ENCODE measurements at regions not wholly inside any gene's neighbourhood (a gene's known extent, or its start where the extent isn't known, plus 50 kb on each side); places are given as distances from the start of the nearest gene placed in this dataset.

DNA sequence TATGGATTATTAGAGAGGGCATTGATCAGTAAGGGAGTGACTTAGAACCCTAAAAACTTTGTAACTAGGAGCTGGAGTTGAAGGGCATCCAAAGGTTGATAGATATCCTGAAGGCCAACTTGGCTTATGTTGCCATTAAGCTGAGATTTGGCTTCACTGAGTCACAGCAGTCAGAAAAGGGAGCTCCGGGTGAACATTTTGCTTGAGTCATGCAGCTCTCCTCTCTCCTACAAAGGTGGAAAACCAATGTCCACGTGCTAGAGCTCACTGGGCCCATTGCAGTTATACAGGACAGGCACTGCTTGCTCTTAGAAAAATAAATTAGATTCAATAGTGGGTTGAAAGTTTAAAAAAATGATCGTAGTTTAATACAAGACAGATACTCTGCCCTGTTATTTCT is 87.3 kb upstream of the LRIG3 start:
- Histone ChIP-seq H2BK5ac (ENCODE audit: insufficient read length, low read length) (no peak overlapping the region), H3K23ac (ENCODE audit: insufficient read length, low read depth, low read length) (no peak overlapping the region), H3K56ac (ENCODE audit: insufficient read length, low read depth, low read length) (no peak overlapping the region), H3K9ac (ENCODE audit: extremely low read depth, insufficient read length, low read length) (no peak overlapping the region), H3K27me3 (ENCODE audit: insufficient read depth, low read length) (no peaks in the 10 kb centered on the region), H3T11ph (ENCODE audit: low read length) (no peak overlapping the region), H3K4me1 (ENCODE audit: insufficient read depth, low read length) (no peaks in the 10 kb centered on the region; the same call in 1 of the 2 replicates), H2AFZ (ENCODE audit: low read length) (no peak overlapping the region), H3K4me2 (ENCODE audit: insufficient read depth, insufficient read length, low read length) (no peak overlapping the region), H2BK120ac (ENCODE audit: low read depth, low read length, poor library complexity, severe bottlenecking) (no peak overlapping the region), H3K9me3 (ENCODE audit: control insufficient read depth, low read depth, low read length) (no peaks in the 10 kb centered on the region), H4K91ac (ENCODE audit: insufficient read length, low read depth, low read length) (no peak overlapping the region), H2BK20ac (ENCODE audit: low read depth, low read length, poor library complexity, severe bottlenecking) (no peak overlapping the region), H3K4ac (ENCODE audit: low read depth, low read length) (no peak overlapping the region), H4K8ac (replicated peaks; ENCODE audit: insufficient read length, low read depth, low read length) (no peak overlapping the region), H3K27ac (ENCODE audit: insufficient read length, low read depth, low read length) (no peak overlapping the region), H4K5ac (ENCODE audit: insufficient read length, low read depth, low read length) (no peak overlapping the region), H2BK15ac (ENCODE audit: low read depth, low read length) (no peak overlapping the region), H4K20me1 (ENCODE audit: control insufficient read depth, insufficient read depth, insufficient read length) (no peaks in the 10 kb centered on the region), H3K23me2 (ENCODE audit: insufficient read length, low read depth, low read length, poor library complexity, severe bottlenecking) (no peaks in the 10 kb centered on the region), H3K79me1 (ENCODE audit: insufficient read depth, low read depth, low read length, poor library complexity, severe bottlenecking) (no peaks in the 10 kb centered on the region), H3K14ac (ENCODE audit: insufficient read depth, low read length) (no peak overlapping the region), H3K18ac (ENCODE audit: insufficient read length, low read depth, low read length) (no peak overlapping the region), H3K79me2 (ENCODE audit: insufficient read depth, low read length) (no peaks in the 10 kb centered on the region), H2AK5ac (ENCODE audit: insufficient read length, low read length) (no peak overlapping the region), H2BK12ac (ENCODE audit: insufficient read length, low read depth, low read length) (no peak overlapping the region)
- H3K27ac Mint-ChIP-seq = no peak overlapping the region; a peak in 1 of 7 replicates
- DNase-seq = no peak
- no peak overlapping the region for H3K4me3 Mint-ChIP-seq
- no peaks in the 10 kb centered on the region for H3K27me3 Mint-ChIP-seq (ENCODE audit: low read depth)
- TF ChIP-seq, protein P1, sequence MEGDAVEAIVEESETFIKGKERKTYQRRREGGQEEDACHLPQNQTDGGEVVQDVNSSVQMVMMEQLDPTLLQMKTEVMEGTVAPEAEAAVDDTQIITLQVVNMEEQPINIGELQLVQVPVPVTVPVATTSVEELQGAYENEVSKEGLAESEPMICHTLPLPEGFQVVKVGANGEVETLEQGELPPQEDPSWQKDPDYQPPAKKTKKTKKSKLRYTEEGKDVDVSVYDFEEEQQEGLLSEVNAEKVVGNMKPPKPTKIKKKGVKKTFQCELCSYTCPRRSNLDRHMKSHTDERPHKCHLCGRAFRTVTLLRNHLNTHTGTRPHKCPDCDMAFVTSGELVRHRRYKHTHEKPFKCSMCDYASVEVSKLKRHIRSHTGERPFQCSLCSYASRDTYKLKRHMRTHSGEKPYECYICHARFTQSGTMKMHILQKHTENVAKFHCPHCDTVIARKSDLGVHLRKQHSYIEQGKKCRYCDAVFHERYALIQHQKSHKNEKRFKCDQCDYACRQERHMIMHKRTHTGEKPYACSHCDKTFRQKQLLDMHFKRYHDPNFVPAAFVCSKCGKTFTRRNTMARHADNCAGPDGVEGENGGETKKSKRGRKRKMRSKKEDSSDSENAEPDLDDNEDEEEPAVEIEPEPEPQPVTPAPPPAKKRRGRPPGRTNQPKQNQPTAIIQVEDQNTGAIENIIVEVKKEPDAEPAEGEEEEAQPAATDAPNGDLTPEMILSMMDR (conservative IDR thresholded peaks at IDR 0.05) = no peak
- no peaks in the 10 kb centered on the region for H3K36me3 Mint-ChIP-seq (ENCODE audit: insufficient read depth in 1 of 3, low read depth in 3 of 3)
- H3K4me1 Mint-ChIP-seq = peaks cover 0 to 4% of the 10 kb centered on the region in 2 experiments; a peak in 1 of 4 replicates
- H3K9me3 Mint-ChIP-seq = no peaks in the 10 kb centered on the region
- WGBS (ENCODE audit: extremely low coverage, insufficient read length, low lambda C conversion rate) = no CpG with 5 or more reads among the region's 3 CpGs
